Skeletal muscle tissue (tissue), 3 donors: ENCODE measurements at regions not wholly inside any gene's neighbourhood (a gene's known extent, or its start where the extent isn't known, plus 50 kb on each side); places are given as distances from the start of the nearest gene placed in this dataset.

ENCODE experiments used
- H3K27ac ChIP-seq: one replicate; pipeline ENCODE4 v1.7.0; 2013; ENCODE audit warnings: mild to moderate bottlenecking, low read depth, low read length, inconsistent platforms
- H3K27me3 ChIP-seq, 3 donors: one replicate each; pipeline ENCODE4 v1.7.0; 2013; ENCODE audit warnings: low read length in 3 of 3; ENCODE audit not compliant: control insufficient read depth in 3 of 3, insufficient read depth in 3 of 3
- H3K36me3 ChIP-seq, 3 donors: one replicate each; pipeline ENCODE4 v1.7.0; 2013; ENCODE audit warnings: low read length in 3 of 3; ENCODE audit not compliant: control insufficient read depth in 3 of 3, insufficient read depth in 3 of 3
- H3K4me1 ChIP-seq, 3 donors: one replicate each; pipeline ENCODE4 v1.7.0; 2013; ENCODE audit warnings: low read length in 3 of 3, mild to moderate bottlenecking in 3 of 3; ENCODE audit not compliant: control insufficient read depth in 3 of 3, insufficient read depth in 3 of 3
- H3K4me3 ChIP-seq, 3 donors: one replicate each; pipeline ENCODE4 v1.7.0; 2013; ENCODE audit warnings: low read length in 3 of 3
- H3K9ac ChIP-seq, 3 donors: one replicate each; pipeline ENCODE4 v1.7.0; 2013; ENCODE audit warnings: low read length in 3 of 3, mild to moderate bottlenecking in 3 of 3, moderate library complexity in 2 of 3, low read depth in 1 of 3
- H3K9me3 ChIP-seq, 3 donors: one replicate each; pipeline ENCODE4 v1.7.0; 2013; ENCODE audit warnings: low read length in 3 of 3; ENCODE audit not compliant: control insufficient read depth in 3 of 3
- donor health status: Osteomylitis.

- H3K9ac ChIP-seq, result no peak overlapping the region
- H3K36me3 ChIP-seq, result no peaks in the 10 kb centered on the region
- H3K4me3 ChIP-seq, result no peak overlapping the region
- H3K27me3 ChIP-seq, result no peaks in the 10 kb centered on the region
- H3K4me1 ChIP-seq, result peaks cover 15 to 20% (median 20%) of the 10 kb centered on the region in 3 donors
- no peaks in the 10 kb centered on the region for H3K9me3 ChIP-seq
- peak overlapping the region; percentile 76 for H3K27ac ChIP-seq
Measured at GRCh38 chr9:120265791-120266190, 314.2 kb downstream of the CDK5RAP2 start.

GRCh38 chr9:120264528-120264927 lies 315.4 kb downstream of the CDK5RAP2 start:
- Histone ChIP-seq H3K36me3 (no peaks in the 10 kb centered on the region), H3K4me3 (no peak overlapping the region), H3K27ac (peak overlapping the region; percentile 76), H3K9ac (no peak overlapping the region), H3K9me3 (no peaks in the 10 kb centered on the region), H3K4me1 (peaks cover 15 to 20% (median 20%) of the 10 kb centered on the region in 3 donors), H3K27me3 (no peaks in the 10 kb centered on the region)

GRCh38 chr9:120263836-120264235 lies 316.1 kb downstream of the CDK5RAP2 start:
- Histone ChIP-seq H3K27me3 (no peaks in the 10 kb centered on the region), H3K27ac (no peak overlapping the region), H3K4me1 (peaks cover 15 to 20% (median 20%) of the 10 kb centered on the region in 3 donors), H3K9me3 (no peaks in the 10 kb centered on the region), H3K4me3 (no peak overlapping the region), H3K36me3 (no peaks in the 10 kb centered on the region), H3K9ac (no peak overlapping the region)

GRCh38 chr9:120261419-120261818 lies 318.5 kb downstream of the CDK5RAP2 start:
- H3K4me1 ChIP-seq, result peaks cover 15 to 20% (median 20%) of the 10 kb centered on the region in 3 donors
- H3K9me3 ChIP-seq, result no peaks in the 10 kb centered on the region
- no peak overlapping the region for H3K9ac ChIP-seq
- no peaks in the 10 kb centered on the region for H3K36me3 ChIP-seq
- no peak overlapping the region for H3K27ac ChIP-seq
- H3K27me3 ChIP-seq, result no peaks in the 10 kb centered on the region
- no peak overlapping the region for H3K4me3 ChIP-seq

- H3K36me3 ChIP-seq, result no peaks in the 10 kb centered on the region
- no peak overlapping the region for H3K27ac ChIP-seq
- peaks cover 0 to under 1% (median 0%) of the 10 kb centered on the region in 3 donors for H3K4me1 ChIP-seq
- no peaks in the 10 kb centered on the region for H3K27me3 ChIP-seq
- H3K9ac ChIP-seq, result no peak overlapping the region
- H3K4me3 ChIP-seq, result no peak overlapping the region
- H3K9me3 ChIP-seq, result no peaks in the 10 kb centered on the region
Measured at GRCh38 chr9:120259100-120259499, 320.9 kb downstream of the CDK5RAP2 start.

GRCh38 chr9:120258096-120258495 lies 321.9 kb downstream of the CDK5RAP2 start:
- Histone ChIP-seq H3K36me3 (no peaks in the 10 kb centered on the region), H3K27ac (no peak overlapping the region), H3K9ac (no peak overlapping the region), H3K9me3 (no peaks in the 10 kb centered on the region), H3K27me3 (no peaks in the 10 kb centered on the region), H3K4me3 (no peak overlapping the region), H3K4me1 (no peaks in the 10 kb centered on the region)

- no peak overlapping the region for H3K27ac ChIP-seq
- no peak overlapping the region for H3K9ac ChIP-seq
- H3K4me1 ChIP-seq, result no peaks in the 10 kb centered on the region
- H3K9me3 ChIP-seq, result no peaks in the 10 kb centered on the region
- no peaks in the 10 kb centered on the region for H3K36me3 ChIP-seq
- H3K4me3 ChIP-seq, result no peak overlapping the region
- peaks cover 0 to 2% (median 0%) of the 10 kb centered on the region in 3 donors for H3K27me3 ChIP-seq
Measured at GRCh38 chr9:120257483-120257882, 322.5 kb downstream of the CDK5RAP2 start.

- Histone ChIP-seq H3K9ac (no peak overlapping the region), H3K9me3 (no peaks in the 10 kb centered on the region), H3K4me1 (no peaks in the 10 kb centered on the region), H3K4me3 (no peak overlapping the region), H3K27ac (no peak overlapping the region), H3K36me3 (no peaks in the 10 kb centered on the region), H3K27me3 (peaks cover 0 to 3% (median 0%) of the 10 kb centered on the region in 3 donors)
Measured at GRCh38 chr9:120256146-120256545, 323.8 kb downstream of the CDK5RAP2 start.

- no peaks in the 10 kb centered on the region for H3K9me3 ChIP-seq
Measured at GRCh38 chr9:120252248-120252647, 327.7 kb downstream of the CDK5RAP2 start.

GRCh38 chr9:120242116-120242811 lies 337.7 kb downstream of the CDK5RAP2 start:
- H3K27ac ChIP-seq, result no peak overlapping the region
- H3K36me3 ChIP-seq, result no peaks in the 10 kb centered on the region
- no peak overlapping the region for H3K4me3 ChIP-seq
- H3K9me3 ChIP-seq, result no peaks in the 10 kb centered on the region
- no peak overlapping the region for H3K9ac ChIP-seq
- no peaks in the 10 kb centered on the region for H3K27me3 ChIP-seq
- no peaks in the 10 kb centered on the region for H3K4me1 ChIP-seq

More at GRCh38 chr9:120252248-120252647, 327.7 kb downstream of the CDK5RAP2 start:
- no peaks in the 10 kb centered on the region for H3K4me1 ChIP-seq
- no peaks in the 10 kb centered on the region for H3K36me3 ChIP-seq
- no peak overlapping the region for H3K4me3 ChIP-seq
- peaks cover 0 to 3% (median 0%) of the 10 kb centered on the region in 3 donors for H3K27me3 ChIP-seq
- no peak overlapping the region for H3K9ac ChIP-seq
- no peak overlapping the region for H3K27ac ChIP-seq
